Fibroblast of lung (primary cell): ENCODE measurements at regions not wholly inside any gene's neighbourhood (a gene's known extent, or its start where the extent isn't known, plus 50 kb on each side); places are given as distances from the start of the nearest gene placed in this dataset.

Experiments used
- DNase-seq, 2 donors: peaks; one replicate each; pipeline versions ENCODE4 v3.0.0 to v3.0.0-alpha.2; 2010; ENCODE audit warnings: low read depth in 2 of 2
- H2AFZ ChIP-seq: 2 replicates; pipeline ENCODE4 v1.5.1; 2012; ENCODE audit warnings: low read length, control low read depth, inconsistent platforms
- H3K27ac ChIP-seq: 2 replicates; pipeline ENCODE4 v1.5.1; 2011; ENCODE audit warnings: low read length, control low read depth; ENCODE audit not compliant: insufficient read depth
- H3K27me3 ChIP-seq: 2 replicates; pipeline ENCODE4 v1.5.1; 2011; ENCODE audit warnings: mild to moderate bottlenecking, low read length; ENCODE audit not compliant: control insufficient read depth, insufficient read depth
- H3K36me3 ChIP-seq: 2 replicates; pipeline ENCODE4 v1.5.1; 2011; ENCODE audit warnings: low read length; ENCODE audit not compliant: control insufficient read depth, insufficient read depth
- H3K4me1 ChIP-seq: 2 replicates; pipeline ENCODE4 v1.5.1; 2011; ENCODE audit warnings: low read length; ENCODE audit not compliant: control insufficient read depth, insufficient read depth; ENCODE audit errors: extremely low read depth
- H3K4me2 ChIP-seq: 2 replicates; pipeline ENCODE4 v1.5.1; 2011; ENCODE audit warnings: low read length, control low read depth; ENCODE audit not compliant: insufficient read depth; ENCODE audit errors: extremely low read depth
- H3K4me3 ChIP-seq, 4 experiments: fragments of 200-600 bp in 1 of 4; sonication (generic) in 1 of 4; replicated peaks in 1 of 4; 2 replicates each; pipeline ENCODE4 v1.5.1; 2011 to 2016; ENCODE audit warnings: low read length in 4 of 4, low read depth in 3 of 4, mild to moderate bottlenecking in 3 of 4, control low read depth in 2 of 4, inconsistent platforms in 1 of 4, mixed read lengths in 1 of 4; ENCODE audit not compliant: insufficient read depth in 1 of 4; ENCODE audit errors: control extremely low read depth in 1 of 4
- H3K79me2 ChIP-seq: 2 replicates; pipeline ENCODE4 v1.5.1; 2012; ENCODE audit warnings: mild to moderate bottlenecking, low read length, inconsistent platforms; ENCODE audit not compliant: control insufficient read depth, insufficient read depth
- H3K9ac ChIP-seq: 2 replicates; pipeline ENCODE4 v1.5.1; 2011; ENCODE audit warnings: mild to moderate bottlenecking, low read length, control low read depth; ENCODE audit not compliant: insufficient read depth
- H3K9me3 ChIP-seq: 2 replicates; pipeline ENCODE4 v1.5.1; 2012; ENCODE audit warnings: low read depth, low read length; ENCODE audit not compliant: control insufficient read depth, insufficient read depth
- H4K20me1 ChIP-seq: 2 replicates; pipeline ENCODE4 v1.5.1; 2011; ENCODE audit warnings: low read length; ENCODE audit not compliant: control insufficient read depth, insufficient read depth; ENCODE audit errors: extremely low read depth
- CTCF ChIP-seq, 2 donors: IDR thresholded peaks in 1 of 2; conservative IDR thresholded peaks in 1 of 2; 1 replicate in 1 of 2; 2 replicates in 1 of 2; pipeline ENCODE4 v1.5.1; 2011 to 2012; ENCODE audit warnings: low read length in 2 of 2, control low read depth in 1 of 2, inconsistent platforms in 1 of 2, low read depth in 1 of 2, mild to moderate bottlenecking in 1 of 2
- EZH2 ChIP-seq: IDR thresholded peaks from 2 replicates; pipeline ENCODE4 v1.5.1; 2012; ENCODE audit warnings: low read length, control low read depth, mild to moderate bottlenecking; ENCODE audit errors: missing control alignments

DNA sequence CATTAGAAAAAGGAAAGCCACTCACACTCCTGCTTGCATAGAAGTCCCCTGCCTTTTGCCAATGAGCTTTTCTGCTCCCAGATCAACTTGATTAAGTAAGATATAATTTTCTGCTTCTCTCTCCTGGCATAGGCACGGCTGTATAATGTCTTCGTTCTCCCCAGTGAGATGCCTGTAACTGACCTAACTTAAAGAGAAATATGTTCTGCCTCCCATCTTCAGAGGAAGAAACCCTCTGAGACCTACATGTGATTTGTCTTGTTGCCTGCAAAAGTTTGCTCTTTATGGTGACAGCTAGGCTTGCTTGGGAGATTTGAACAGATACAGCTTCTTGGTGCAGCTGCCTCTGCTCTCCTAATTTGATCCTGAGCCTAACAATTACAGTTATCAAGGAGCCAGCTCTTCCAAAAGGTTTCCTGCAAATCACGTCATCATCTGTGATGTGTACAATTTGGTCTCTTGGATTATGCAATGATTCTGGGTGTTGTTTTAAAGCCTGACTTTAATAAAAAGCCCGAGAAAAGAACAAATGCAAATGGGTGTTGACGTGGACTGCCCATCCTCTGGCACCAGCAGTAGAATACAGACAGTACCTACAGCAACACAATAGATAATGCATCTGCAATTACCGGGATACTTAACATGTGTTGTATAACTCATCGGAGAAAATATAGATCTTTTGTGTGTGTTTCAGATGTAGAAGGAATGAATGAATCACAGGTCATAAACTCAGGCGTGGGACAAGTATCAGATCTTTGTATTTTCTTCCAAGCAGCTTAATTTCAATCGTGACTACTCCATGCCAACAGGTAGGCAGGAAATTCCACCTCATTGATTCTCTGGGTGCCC is 76.2 kb upstream of the KAZN start:
- no peaks in the 10 kb centered on the region for H3K79me2 ChIP-seq
- no peak overlapping the region for H3K4me3 ChIP-seq
- H3K4me2 ChIP-seq, result peak overlapping the region; percentile 70
- H3K36me3 ChIP-seq, result no peaks in the 10 kb centered on the region
- TF ChIP-seq CTCF (conservative IDR thresholded peaks at IDR 0.05 in 1 of 2, IDR thresholded peaks at IDR 0.05 in 1 of 2; ENCODE audit: low read depth in 1 of 2, low read length in 2 of 2) (no peak), EZH2 (no peak)
- peak; percentile 83 to 92 for DNase-seq
- peak overlapping the region; percentile 85 for H3K27ac ChIP-seq
- H3K4me1 ChIP-seq, result peaks cover 6% of the 10 kb centered on the region
- peak overlapping the region; percentile 8 for H3K9ac ChIP-seq
- H4K20me1 ChIP-seq, result no peaks in the 10 kb centered on the region
- no peaks in the 10 kb centered on the region for H3K9me3 ChIP-seq
- H3K27me3 ChIP-seq, result no peaks in the 10 kb centered on the region
- no peak overlapping the region for H2AFZ ChIP-seq

DNA sequence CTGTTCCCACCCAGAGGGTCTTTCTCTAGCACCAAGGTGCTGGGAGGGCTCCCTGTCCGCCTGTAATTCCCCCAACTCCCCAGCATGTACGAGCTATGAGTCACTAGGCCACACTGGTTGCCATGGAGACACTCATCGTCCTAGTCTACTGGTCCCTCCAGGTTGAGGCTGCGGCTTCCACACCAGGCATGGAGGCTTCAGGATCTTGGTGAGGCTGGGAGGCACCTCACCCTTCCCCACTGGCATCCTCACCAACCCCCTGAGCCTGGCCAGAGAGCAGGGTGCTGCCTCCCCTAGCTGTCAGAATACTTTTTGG is 75.6 kb upstream of the KAZN start:
- Histone ChIP-seq H4K20me1 (no peaks in the 10 kb centered on the region), H3K27me3 (no peaks in the 10 kb centered on the region), H3K27ac (peak overlapping the region; percentile 85), H3K9ac (no peak overlapping the region), H3K9me3 (no peaks in the 10 kb centered on the region), H3K4me1 (peaks cover 6% of the 10 kb centered on the region), H3K36me3 (no peaks in the 10 kb centered on the region), H2AFZ (no peak overlapping the region), H3K79me2 (no peaks in the 10 kb centered on the region), H3K4me2 (peak overlapping the region; percentile 70), H3K4me3 (no peak overlapping the region)
- TF ChIP-seq CTCF (conservative IDR thresholded peaks at IDR 0.05 in 1 of 2, IDR thresholded peaks at IDR 0.05 in 1 of 2; ENCODE audit: low read depth in 1 of 2, low read length in 2 of 2), result no peak
- TF ChIP-seq EZH2, result no peak
- peak; percentile 81 to 90 for DNase-seq

DNA sequence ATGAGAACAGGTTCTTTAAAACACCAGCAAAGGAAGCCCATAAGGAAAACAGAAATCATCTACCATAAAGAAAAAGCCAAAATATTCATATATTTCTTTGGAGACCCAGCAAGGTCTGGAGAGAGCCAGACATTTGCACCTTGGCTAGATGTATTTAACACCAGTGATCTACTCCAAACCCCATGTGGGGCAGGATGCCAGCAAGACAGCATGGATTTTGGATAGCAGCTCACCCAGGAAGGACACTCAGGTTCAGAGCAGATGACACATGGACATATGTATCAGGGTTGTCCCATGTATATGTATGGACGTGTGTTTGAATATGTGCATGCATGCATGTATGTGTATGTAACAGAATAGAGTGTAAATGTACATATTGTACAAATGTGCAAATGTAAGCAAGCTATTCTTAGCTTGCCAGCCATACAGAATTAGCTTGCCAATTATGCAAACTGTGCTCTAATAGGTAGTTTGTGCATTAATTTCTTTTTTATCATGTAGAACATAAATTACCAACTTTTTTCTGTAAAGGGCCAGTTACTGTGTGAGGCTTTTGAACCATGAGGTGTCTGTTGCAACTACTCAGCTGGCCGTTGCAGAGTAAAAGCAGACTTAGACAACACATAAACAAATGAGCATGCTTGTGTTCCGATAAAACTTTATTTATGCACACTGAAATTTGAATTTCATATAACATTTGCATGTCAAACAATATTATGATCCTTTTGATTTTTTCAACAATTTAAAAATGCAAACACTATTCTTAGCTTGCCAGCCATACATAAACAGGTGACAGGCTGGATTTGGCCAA is 73.5 kb upstream of the KAZN start:
- no peak overlapping the region for H3K9ac ChIP-seq
- H3K4me3 ChIP-seq, result no peak overlapping the region
- H3K4me1 ChIP-seq, result peaks cover 6% of the 10 kb centered on the region

More for the DNA sequence above, 73.5 kb upstream of the KAZN start:
- H3K9me3 ChIP-seq, result no peaks in the 10 kb centered on the region
- H3K79me2 ChIP-seq, result no peaks in the 10 kb centered on the region
- H4K20me1 ChIP-seq, result no peaks in the 10 kb centered on the region
- no peaks in the 10 kb centered on the region for H3K36me3 ChIP-seq
- H3K27me3 ChIP-seq, result no peaks in the 10 kb centered on the region
- TF ChIP-seq EZH2 (no peak), CTCF (conservative IDR thresholded peaks at IDR 0.05 in 1 of 2, IDR thresholded peaks at IDR 0.05 in 1 of 2; ENCODE audit: low read depth in 1 of 2, low read length in 2 of 2) (no peak)
- no peak overlapping the region for H3K27ac ChIP-seq
- no peak overlapping the region for H3K4me2 ChIP-seq
- no peak overlapping the region for H2AFZ ChIP-seq
- no peak for DNase-seq
